GM18868 (cell line): ENCODE measurements at regions not wholly inside any gene's neighbourhood (a gene's known extent, or its start where the extent isn't known, plus 50 kb on each side); places are given as distances from the start of the nearest gene placed in this dataset.
"Not testable (repeated sequence)": the region's sequence is repeated elsewhere in the genome, so short reads cannot be mapped to it uniquely, and the experiment has no call there.

ENCODE experiments used
- ATAC-seq: cut with Tn5 transposase; IDR thresholded peaks from one replicate; pipeline ENCODE4 v1.9.1; 2021; ENCODE audit warnings: mild to moderate bottlenecking, moderate library complexity; ENCODE audit not compliant: unreplicated experiment

DNA sequence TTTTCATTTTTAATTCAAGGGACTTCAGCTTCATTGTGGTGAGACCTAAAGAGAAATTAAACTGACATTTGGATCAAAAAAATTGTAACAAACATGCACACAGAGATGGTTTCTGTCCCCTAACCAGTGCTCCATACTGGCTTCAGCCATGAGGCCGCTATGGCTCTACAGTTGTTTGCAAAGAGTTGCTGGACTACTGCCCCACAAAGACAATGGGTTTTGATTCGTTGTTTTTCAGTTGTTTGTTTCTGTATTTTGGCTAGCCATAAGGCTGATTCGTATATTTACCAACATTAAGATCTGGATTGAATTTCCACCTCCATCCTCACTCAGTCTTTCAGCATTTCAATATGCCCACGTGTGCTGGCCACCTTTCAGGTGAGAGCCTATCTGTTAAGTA lies 163.7 kb upstream of the KIF2A start:
- no peak for ATAC-seq

DNA sequence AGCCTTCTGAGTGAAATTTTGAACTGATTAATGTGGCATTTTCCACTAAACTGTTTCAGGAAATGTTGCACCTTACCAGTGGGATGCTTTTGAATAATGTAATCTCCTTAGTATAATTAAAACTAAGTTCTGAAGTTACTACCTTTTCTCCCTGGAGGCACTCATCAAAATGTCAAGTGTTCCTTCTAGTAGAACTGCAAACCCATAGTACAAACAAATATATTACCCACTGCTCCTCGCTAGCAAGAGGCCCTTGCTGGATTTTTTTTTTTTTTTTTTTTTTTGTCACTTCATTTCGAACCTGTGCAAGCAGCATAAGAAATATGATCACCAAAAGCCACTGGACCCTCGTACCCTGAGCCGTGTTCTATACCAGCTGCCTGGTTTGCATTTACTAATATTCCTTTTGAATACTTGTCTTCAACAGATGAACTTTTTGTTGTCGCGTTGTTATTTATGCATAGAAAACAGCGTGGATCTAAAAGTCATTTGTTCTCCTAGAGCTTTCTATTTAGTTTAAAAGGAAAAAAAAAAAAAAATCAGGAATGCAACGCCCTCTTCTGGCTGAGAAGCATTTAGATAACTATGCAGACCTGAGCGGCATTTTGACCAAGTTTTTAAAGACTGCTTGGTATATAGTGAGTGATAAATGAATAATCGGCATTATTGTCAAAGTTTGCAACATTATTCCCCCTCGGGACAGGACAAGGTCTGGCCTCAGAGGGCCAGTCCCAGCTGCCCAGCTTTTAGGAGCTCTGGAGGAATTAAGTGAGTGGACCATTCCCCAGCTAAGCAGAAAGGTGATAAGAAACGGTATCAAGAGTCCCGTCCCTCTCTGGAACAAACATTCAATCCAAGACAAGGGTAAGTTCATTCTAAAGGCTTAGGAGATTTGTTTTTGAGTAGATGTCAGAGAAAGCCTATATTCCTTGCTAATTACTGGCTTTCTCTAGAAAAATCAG lies 162.5 kb upstream of the KIF2A start:
- no peak for ATAC-seq

DNA sequence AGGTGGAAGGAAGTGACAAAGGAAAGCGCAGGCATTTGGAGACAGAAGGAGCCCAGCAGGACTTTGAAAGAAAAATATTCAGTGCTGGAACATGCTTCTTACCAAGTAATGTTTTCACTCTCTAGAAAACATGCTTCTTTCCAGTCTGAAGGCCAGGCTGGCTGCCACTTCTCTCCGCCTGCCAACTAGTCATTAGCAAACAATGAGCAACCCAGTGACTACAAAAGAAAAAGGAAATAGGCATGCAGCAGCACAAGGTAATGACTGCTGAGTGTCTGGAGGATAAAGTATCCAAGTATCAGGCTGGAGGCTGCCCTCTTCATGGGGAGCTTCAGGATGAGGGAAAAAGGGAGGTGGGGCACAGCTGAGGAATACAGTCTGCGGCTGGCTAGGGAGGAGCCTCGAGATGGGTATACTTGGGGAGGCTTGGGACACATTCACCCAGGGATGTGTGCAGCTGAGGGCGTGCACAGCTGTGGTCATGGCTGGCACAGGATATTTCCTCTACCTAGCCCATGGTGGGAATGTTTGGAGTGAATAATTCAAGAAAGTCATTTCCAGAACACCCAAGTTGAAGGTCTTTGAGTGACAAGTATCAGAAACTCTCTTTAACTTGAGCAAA lies 161.5 kb upstream of the KIF2A start:
- no peak for ATAC-seq

DNA sequence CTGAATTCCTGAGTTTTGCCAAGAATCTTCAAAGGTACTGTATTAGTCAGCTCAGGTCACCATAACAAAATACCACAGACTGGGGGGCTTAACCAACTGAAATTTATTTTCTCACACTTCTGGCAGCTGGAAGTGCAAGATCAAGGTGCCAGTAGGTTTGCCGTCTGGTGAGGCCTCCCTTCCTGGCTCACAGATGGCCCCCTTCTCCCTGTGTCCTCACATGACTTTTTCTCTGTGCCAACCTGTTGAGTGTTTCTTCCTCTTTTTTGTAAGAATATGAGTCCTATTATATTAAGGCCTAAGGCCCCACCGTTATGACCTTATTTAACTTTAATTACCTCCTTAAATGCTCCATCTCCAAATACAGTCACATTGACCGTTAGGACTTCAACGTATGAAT lies 156.1 kb upstream of the KIF2A start:
- no peak for ATAC-seq

DNA sequence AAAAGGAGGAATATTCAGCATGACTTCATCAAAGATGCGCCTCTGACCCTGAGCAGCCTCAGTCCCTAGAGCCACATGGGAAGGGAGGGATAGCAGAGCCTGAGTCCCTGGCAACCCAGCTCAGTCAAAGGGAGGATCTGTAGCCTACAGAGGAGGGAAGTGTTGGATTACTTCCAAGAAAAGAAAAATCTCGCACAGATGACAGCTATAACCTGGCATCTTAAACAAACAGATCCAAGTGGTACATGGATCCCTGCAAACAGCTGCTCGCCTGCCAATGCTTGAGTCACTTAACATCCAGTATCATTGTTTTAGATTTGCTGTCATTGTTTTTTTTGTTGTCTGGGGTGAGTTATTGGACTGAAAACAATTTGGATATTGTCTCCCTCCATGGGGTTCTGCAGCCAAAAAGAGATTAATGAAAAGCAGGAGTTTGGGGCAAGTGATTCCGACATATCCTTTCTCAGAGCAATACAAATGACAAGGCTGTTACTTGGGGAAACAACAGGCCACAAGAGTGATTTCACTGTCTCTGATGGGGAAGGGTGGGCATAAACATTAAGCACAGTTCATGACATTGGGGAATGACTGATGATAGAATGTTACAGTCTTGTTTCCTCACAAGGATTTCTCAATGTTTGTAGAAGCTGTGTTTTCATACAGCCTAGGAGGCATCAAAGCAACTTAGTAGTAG lies 153.5 kb upstream of the KIF2A start:
- no peak for ATAC-seq

DNA sequence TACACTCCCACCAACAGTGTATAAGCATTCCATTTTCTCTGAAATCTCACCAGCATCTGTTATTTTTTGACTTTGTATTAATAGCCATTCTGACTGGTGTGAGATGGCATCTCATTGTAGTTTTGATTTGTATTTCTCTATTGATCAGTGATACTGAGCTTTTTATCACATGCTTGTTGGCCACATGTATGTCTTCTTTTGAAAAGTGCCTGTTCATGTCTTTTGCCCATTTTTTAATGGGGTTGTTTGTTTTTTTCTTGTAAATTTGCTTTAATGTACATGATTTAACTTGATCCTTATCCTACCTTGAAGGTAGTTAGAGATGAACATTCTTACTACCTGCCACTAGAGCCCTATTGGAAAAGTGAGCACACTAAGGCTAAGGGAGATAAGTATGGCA lies 151.2 kb upstream of the KIF2A start:
- no peak for ATAC-seq

DNA sequence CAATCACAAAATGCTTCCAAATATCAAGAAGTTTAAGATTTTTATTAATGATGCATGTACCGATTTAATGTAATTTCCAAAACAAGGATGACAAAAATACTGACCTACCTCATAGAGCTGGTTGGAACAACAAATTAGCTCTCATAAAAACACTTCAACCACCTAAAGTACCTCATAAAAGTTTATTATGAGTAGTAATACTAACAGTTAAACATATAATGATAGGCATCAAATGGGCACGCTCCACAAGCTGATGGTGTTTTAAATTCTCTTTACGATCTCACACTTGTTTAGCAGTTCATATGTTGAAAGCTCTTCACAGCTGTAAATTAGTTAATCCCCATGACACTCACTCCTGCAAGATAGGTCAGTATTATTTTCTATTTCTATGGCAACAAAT lies 150.0 kb upstream of the KIF2A start:
- ATAC-seq: no peak

DNA sequence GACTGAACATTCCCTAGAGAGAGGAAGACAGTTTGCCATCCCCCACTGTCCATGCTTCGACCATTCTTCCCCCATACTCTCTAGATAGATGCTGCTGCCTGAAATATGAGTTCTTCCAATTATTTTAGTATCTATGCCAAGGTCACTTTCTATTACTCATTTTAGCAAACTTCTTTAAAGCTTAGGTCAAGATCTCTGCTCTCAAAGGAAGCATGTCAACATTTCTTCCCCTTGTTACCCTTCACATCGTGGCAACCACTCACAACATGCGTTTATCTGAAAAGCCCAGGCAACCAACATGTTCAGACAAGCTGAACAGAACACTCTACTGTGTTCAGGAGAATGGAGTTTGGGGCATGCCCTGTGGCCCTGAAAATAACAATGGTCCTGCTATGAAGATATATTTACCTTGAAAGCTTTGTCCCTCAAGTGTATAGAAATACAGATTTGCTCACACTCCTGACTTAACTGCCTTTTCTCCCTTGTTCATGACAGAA lies 138.4 kb upstream of the KIF2A start:
- ATAC-seq: no peak

DNA sequence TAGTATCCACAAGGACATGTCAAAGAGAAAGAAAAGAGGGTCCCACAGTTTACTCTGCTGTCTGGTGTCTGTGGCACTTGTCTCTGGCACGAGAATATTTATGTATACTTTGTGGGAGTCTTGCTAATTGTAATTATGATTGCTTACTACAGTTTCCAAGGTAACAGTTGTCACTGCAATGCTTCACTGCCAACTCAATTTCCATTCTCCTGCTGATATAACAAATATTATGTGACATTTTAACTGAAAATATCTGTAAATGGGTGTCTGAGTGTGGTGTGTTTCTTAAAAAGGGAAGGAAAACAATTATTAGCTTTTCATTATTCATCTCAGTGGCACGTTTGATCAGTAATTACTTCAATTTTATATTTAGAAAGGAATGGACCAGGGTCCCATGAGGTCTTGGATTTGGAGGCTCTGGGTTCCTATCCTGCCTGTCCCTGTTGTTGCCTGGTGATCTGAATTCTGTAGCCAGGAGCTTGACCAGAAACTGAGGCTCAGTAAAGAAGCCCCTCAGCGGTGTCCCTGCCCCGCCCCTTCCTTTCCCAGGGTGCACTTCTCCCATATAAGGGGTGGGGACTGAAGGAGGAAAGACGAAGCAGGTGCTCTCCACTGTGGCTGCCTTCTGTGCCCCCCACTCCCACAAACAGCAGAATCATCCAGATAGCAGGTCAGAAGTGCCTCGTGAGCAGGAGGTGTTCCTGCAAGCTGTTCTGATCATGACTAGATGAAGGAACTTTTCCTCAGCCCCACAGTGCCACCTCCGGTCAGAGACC lies 137.3 kb upstream of the KIF2A start:
- ATAC-seq: no peak

DNA sequence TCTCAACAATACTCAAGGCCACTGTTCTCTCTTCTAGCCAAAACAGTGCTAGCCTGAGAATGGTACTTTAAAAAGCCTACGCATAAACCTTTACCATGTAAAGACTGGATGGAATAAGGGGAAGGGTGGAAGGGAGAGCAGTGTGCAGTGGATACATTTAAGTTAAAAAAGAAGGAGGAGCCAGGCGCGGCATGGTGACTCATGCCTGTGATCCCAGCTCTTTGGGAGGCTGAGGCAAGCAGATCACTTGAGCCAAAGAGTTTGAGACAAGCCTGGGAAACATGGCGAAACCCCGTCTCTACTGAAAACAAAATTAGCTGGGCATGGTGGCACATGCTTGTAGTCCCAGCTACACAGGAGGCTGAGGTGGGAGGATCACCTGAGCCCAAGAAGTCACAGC lies 127.7 kb upstream of the KIF2A start:
- ATAC-seq: no peak

DNA sequence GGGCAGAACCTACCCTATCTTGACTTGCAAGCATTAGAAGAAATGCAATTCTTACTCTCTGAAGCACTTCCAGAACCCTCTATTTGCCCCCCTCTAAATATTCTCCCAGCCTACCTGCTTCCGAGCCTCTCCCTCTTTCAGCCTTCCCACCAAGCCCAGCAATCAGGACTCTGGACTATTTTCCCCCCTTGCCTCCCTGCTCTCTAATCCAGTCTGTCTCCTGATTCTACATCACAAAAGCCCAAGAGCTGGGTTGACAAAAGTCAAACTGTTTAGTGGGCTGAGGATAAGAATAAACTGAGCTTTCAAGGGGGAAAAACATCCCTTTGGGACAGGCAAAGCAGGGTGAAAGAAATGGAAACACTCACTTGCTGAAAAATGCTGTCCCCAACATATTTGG lies 123.2 kb upstream of the KIF2A start:
- ATAC-seq: no peak

DNA sequence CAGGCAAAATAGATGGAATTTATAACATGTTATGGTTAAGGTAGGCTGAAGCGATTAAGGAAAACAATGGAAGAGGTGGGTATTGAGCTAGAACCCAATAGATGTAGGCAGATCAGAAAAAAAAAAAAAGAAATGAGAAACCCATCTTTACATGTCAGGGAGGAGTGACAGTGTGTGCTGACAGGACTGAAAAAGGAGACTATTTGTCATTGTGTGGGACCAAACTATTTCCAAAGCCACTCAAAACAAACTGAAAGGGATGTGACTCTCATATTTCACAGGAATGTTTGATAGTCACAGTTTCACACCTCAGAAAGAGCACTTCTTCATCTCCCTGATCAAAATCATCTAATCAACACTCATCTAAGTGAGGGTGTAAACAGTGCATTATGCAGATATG lies 122.3 kb upstream of the KIF2A start:
- ATAC-seq: no peak

DNA sequence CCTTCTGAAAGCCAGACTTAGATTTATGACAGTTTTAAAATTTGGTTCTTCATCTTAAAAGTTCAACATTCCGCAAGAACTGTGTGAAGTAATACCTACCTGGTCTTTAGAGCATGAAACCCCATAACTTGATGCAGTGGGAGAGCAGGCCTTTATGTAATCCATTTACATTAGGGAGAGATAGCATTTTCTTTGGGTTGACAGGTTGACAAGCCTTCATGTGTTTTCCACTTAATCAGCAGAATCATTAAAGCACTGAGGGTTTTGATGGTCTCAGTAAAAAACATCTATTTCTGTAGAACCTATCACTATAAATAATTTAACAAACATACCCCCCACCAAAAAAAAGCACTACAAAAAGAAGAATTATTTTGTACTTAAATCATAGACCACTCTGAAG lies 121.6 kb upstream of the KIF2A start:
- no peak for ATAC-seq

DNA sequence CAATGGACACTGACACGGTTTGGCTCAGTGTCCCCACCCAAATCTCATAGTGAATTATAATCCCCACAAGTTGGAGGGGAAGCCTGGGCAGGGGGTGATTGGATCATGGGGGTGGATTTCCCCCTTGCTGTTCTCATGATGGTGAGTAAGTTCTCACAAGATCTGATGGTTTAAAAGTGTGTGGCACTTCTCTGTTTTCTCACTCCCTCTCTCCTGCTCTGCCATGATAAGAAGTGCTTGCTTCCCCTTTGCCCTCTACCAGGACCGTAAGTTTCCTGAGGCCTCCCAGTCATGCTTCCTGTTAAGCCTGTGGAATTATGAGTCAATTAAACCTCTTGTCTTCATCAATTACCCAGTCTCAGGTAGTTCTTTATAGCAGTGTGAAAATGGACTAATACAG lies 115.8 kb upstream of the KIF2A start:
- ATAC-seq: no peak

DNA sequence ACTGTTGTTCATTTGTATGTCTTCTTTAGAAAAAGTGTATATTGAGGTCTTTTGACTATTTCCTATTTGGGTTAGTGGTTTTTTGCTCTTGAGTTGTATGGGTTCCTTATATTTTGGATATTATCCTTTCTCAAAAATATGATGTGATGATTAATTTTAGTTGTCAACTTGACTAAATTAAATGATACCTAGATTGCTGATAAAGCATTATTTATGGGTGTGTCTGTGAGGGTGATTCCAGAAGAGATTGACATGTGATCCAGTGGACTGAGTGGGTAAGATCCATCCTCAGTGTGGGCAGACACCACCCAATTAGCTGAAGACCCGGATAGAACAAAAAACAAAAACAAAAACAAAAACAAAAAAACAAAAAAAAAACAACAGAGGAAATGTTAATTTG lies 115.1 kb upstream of the KIF2A start:
- no peak for ATAC-seq

DNA sequence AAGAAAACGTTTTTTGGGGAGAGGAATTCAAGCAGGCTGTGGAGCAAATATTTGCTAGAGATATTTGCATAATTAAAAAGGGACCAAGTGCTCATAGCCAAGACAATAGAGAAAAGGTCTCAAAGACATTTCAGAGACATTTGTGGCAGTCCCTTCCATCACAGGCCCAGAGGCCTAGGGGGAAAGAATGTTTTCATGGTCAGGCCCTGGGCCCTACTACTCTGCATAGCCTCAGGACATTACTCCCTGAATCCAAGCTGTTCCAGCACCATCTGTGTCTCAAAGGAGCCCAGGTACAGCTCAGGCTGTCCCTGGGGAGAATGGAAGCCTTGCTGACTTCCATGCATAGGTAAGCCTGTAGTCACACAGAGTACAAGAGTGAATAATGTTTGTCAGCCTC lies 113.0 kb upstream of the KIF2A start:
- ATAC-seq: no peak

DNA sequence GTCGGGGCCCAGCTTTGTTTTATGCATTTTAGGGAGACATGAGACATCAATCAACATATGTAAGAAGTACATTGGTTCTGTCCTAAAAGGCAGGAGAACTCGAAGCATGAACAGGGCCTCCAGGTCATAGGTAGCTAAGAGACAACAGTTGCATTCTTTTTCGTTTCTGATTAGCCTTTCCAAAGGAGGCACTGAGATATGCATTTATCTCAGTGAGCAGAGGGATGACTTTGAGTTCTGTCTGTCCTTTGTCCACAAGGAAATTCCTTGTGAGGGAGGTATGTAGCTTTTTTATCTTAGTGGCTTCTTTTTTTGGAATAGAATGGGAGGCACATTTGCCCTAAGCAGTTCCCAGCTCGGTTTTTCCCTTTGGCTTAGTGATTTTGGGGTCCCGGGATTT lies 109.5 kb upstream of the KIF2A start:
- ATAC-seq: not testable (repeated sequence)

DNA sequence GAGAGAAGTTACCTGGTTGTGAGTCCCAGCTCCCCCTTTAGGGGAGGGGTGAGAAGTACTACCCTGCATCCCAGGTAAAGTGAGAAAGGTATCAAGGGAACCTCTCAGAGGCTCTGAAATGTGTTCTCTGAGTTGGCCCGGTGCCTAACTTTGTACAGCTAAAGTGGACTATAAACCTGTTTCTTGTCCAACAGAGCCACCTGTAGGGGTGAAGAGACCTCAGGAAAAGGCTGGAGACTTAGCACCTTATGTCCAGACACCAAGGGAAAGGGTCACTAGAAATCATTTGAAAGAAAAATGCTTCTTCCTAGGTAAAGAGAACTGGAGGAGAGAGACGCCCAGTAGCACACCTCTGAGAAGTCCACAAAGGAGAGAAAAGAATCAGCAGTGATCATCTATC lies 108.3 kb upstream of the KIF2A start:
- no peak for ATAC-seq

DNA sequence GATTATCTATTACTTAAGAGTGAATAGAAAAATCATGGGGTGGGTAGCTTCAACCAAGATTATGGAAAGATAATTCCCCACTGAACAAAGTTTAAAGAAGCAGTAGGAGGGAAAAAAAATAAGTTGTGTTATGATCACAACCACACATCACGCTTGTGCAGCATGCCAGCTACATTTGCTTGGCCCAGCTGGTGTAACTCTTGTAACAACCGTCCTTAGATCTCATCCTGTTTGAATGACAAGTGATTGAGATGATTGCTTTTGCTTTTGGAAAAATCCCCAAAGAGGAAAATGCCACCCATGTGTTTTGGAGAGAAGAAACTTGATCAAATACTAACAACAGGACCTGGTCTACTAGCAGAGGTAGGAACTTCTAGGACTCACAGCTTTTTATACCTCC lies 107.6 kb upstream of the KIF2A start:
- no peak for ATAC-seq

DNA sequence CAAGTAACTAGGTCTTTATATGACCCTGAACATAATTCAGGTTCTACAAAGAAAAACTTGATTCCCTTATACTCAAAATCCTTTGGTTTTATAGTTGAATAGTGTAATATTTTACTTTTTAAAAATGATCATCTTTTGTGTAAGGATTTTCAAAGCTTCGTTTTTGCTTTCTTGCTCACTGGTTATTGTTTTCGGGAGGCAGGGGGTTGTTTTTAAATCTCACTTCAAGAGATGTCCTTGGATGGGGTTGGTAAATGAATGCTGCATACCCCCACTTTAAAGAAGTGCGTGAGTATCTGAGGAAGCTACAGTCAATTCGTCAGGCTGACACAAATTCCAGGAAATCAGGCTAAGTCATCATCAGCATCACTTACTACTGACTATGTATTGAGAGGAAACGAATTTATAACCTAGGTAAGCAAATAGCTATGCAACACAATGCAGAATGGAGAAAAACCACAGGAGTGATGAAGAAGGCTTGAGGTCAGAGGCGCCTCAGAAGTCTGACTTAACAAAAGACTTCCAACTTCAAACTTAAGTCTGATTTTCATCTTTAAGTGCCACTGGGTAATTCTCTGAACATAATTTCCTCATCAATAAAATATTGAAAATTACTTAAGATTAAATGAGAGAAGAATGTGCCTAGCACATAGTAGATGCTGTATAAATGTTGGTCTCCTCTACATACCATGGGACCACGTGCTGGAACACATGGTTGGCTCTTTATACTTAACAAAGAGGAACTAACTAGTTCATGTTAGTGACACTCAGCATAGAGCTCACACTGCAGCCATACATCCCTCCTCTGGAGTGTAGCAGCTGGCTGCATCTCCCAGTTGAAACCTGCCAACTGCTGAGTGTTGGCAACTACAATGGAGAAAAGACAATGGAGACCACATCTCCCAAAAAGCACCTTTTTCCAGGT lies 106.0 kb upstream of the KIF2A start:
- ATAC-seq: no peak
